HFF-Myc (cell line): ENCODE measurements at regions not wholly inside any gene's neighbourhood (a gene's known extent, or its start where the extent isn't known, plus 50 kb on each side); places are given as distances from the start of the nearest gene placed in this dataset.
"Not testable (repeated sequence)": the region's sequence is repeated elsewhere in the genome, so short reads cannot be mapped to it uniquely, and the experiment has no call there.

Source experiments
- DNase-seq: peaks from one replicate; pipeline ENCODE4 v3.0.0-alpha.2; 2011; ENCODE audit warnings: low read depth; ENCODE audit errors: extremely low read depth
- H3K4me3 ChIP-seq: replicated peaks from 2 replicates; pipeline ENCODE4 v1.5.1; 2011; ENCODE audit warnings: low read depth, mild to moderate bottlenecking, control low read depth, low read length
- CTCF ChIP-seq: IDR thresholded peaks from 2 replicates; pipeline ENCODE4 v1.5.1; 2012; ENCODE audit warnings: mild to moderate bottlenecking, low read depth, low read length, control low read depth; ENCODE audit errors: missing control alignments

GRCh38 chr9:31590091-31590490, 794.4 kb upstream of the ACO1 start:
- H3K4me3 ChIP-seq = no peak overlapping the region
- no peak for TF ChIP-seq CTCF
- no peak for DNase-seq

DNA sequence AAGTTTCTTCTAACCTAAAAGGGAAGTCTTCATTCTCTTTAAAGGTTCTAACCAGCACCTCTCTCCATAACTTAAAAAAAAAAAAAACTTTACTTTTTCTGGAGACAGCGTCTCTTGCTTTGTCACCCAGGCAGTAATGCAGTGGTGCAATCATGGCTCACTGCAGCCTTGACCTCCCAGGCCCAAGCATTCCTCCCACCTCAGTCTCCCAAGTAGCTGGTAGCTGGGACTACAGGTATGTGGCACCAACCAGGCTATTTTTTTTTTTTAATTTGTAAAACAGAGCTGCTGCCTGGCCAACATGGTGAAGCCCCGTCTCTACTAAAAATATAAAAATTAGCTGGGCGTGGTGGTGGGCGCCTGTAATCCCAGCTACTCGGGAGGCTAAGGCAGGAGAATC, 787.4 kb upstream of the ACO1 start:
- DNase-seq, H3K4me3 ChIP-seq: not testable (repeated sequence)

DNA sequence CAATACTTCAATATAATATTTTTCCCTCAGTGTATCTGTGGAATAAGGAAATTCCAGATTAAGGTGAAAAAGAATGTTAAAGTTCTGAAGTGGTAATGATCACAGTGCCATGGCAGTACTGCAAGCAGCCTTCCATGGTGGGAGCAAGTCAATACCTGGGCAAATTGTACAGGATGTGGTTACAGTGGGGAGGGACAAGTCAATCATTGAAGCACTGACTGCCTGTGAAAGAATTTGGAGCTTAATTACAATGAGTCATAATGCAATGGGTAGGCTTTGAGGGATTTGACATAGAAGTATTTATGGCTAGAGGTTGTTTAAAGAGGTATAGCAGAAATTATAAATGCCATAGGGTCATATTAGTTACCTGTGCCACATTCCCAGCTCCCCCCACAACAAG, 786.5 kb upstream of the ACO1 start:
- no peak overlapping the region for H3K4me3 ChIP-seq
- no peak for DNase-seq
- no peak for TF ChIP-seq CTCF

DNA sequence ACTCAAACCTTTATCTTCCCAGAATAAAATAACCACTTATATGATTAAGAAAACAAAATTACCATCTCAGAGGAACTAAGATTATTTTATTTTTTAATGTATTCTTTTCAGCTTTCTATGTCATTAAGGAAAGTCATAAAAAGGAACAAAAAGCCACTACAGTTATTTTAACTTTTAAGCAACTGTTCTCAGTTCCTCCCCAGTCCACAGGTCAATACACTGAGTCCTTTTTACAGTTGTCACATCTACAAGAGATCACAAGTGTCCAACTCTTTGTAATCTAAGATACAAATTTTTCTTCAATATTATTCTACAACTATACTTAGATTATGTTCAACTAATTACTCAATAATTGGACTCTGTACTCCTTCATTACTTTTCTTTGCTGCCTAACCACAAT, 782.8 kb upstream of the ACO1 start:
- no peak for TF ChIP-seq CTCF
- no peak overlapping the region for H3K4me3 ChIP-seq

DNA sequence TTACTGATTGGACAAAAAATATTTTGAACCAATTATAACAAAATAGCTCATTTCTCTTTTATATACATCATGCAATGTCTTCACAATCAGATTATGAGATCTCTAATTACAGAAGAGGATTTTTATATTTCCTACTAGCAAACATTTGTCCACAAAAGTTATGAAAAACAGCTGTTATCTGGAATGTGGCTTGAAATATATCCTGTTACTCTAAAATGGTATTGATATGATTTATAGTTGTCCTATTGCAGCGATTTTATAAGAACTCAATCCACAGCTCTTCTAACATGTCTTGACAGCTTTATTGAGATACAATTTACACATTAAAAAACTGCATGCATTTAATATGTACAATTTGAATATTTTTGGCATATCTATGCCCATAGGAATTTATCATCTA, 779.9 kb upstream of the ACO1 start:
- DNase-seq = no peak
- no peak for TF ChIP-seq CTCF

More for the DNA sequence above, 782.8 kb upstream of the ACO1 start:
- no peak for DNase-seq

DNA sequence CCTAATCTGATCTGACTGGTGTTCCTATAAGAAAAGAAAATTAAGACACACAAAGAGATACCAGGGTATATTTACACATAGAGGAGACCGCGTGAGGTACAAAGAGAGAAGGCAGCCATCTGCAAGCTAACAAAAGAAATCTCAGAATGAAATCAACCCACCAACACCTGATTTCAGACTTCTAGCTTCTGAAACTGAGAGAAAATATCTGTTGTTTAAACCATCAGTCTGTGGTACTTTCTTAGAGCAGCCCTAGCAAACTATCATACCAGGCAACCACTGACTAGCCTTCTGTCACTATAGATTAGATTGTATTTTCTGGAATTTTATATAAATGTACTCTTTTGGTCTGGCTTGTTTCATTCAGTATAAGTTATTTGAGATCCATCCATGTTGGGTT, 779.3 kb upstream of the ACO1 start:
- TF ChIP-seq CTCF = no peak
- DNase-seq = no peak

More for the DNA sequence above, 779.9 kb upstream of the ACO1 start:
- no peak overlapping the region for H3K4me3 ChIP-seq

GRCh38 chr9:31606678-31607077, 777.8 kb upstream of the ACO1 start:
- DNase-seq = no peak
- no peak for TF ChIP-seq CTCF
- no peak overlapping the region for H3K4me3 ChIP-seq

More for the DNA sequence above, 779.3 kb upstream of the ACO1 start:
- H3K4me3 ChIP-seq = no peak overlapping the region
